NCI-H187 treated with DMSO at 0.1 percent for 48 hours (cell line): ENCODE measurements at regions not wholly inside any gene's neighbourhood (a gene's known extent, or its start where the extent isn't known, plus 50 kb on each side); places are given as distances from the start of the nearest gene placed in this dataset.
"Not testable (repeated sequence)": the region's sequence is repeated elsewhere in the genome, so short reads cannot be mapped to it uniquely, and the experiment has no call there.

Source experiments
- DNase-seq: peaks from one replicate; lab custom pipeline; 2025; lab: John Stamatoyannopoulos, UW

DNA sequence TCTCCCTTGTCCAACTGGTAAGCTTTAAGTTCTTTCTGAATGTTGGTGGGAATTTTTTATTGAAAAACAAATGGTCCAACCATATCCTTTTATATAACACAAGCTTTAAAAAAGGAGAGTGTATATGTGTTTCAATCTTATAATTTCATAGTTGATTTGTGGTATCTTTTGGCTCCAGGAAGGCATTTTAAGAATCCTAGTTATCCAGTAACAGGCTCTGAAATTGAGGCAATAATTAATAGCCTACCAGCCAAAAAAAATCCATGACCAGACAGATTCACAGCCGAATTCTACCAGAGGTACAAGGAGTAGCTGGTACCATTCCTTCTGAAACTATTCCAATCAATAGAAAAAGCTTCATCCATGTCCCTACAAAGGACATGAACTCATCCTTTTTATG is 141.6 kb downstream of the FZD1 start:
- DNase-seq: not testable (repeated sequence)

DNA sequence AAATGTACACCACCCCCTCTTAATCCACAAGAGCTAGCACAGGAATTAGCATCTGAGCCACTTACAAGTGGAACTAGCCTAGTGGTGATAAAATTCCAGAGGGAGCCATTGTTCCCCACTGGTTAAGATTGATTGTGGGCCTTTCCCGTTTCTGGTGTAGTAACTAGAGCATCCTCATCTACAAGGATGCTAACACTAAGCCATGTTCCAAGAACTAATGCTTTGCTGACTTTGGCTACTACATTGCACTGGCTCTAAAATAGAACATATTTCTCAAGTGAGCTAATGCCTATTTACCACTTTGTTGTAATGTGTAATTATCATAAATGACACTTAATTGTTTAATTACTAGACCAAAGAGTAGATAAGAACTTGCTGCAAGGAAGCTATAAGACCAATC is 143.7 kb downstream of the FZD1 start:
- no peak for DNase-seq

DNA sequence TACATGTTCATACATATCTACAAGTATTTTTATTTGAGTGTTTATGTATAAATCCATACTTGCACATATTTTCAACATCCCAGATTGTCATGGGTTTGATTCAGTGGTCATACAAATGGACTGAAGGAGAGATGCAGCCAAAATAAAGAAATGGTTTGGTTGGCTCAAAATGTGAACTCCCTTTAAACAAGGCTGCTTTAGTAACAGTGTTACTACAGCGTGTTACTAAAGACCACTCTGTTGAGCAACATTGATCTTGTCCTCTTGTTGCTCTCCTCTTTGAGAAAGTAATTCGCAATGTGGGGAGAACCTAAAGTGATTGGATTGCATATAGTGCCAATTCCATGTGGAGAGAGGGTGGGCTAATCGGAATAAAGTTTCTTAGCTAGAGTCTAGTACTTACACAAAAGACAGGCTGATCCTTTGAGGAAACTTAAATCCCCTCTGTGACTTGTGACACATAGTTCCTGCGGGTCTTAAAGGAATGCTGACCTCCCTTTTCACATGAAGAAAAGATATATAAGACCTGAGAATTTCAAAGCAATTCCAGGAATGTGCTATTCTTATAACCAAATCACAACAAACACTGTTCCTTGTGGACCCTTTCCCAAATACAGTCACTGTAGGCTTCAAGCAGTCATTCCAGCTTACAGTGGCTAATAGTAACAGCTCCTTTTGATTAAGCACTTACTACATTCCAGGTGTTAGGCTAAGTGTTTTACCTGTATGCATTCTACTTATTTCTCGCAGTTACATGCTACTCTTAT is 144.3 kb downstream of the FZD1 start:
- DNase-seq: no peak

DNA sequence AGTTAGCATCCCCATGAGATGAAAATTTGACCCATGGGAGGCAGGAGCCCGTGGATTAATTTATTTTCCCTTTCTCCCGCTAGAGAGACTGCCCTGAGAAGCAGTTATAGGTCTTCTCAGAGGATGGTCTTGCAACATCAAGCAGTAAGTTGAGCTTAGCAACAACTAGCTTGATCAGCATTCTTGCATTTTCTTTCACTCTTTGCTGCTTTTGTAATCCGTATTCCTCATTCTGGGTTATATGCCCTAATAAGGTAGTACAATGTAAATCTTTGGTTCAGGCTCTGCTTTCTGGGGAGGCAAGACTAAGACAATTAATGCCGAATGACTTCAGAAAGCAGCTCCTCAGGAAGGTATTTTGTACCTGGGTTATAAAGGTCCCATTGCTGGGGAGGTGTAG is 146.8 kb downstream of the FZD1 start:
- no peak for DNase-seq

- no peak for DNase-seq
Observed at GRCh38 chr7:91412298-91412697, 148.1 kb downstream of the FZD1 start.

DNA sequence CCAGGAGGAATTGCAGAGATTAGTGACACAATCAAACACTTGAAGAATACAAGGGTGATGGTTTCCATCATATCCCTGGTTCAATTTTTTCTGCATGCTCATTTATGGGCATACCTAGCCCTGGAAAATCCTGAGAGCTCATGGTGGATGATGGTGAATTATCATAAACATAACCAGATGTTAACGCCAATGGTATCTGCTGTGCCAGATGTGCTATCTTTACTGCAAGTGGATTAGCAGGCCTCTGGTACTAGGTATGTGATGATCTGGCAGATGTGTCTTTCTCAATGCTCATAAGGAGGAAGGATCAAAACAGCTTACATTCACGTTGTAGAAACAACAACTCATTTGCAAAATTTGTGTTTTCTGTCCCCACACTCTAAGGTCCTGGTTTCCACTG is 150.5 kb downstream of the FZD1 start:
- no peak for DNase-seq

- no peak for DNase-seq
Observed at GRCh38 chr7:91416155-91416865, 152.1 kb downstream of the FZD1 start.

GRCh38 chr7:91420606-91421005 is 156.4 kb downstream of the FZD1 start:
- no peak for DNase-seq

- DNase-seq: no peak
Observed at GRCh38 chr7:91421018-91421417, 156.8 kb downstream of the FZD1 start.

DNA sequence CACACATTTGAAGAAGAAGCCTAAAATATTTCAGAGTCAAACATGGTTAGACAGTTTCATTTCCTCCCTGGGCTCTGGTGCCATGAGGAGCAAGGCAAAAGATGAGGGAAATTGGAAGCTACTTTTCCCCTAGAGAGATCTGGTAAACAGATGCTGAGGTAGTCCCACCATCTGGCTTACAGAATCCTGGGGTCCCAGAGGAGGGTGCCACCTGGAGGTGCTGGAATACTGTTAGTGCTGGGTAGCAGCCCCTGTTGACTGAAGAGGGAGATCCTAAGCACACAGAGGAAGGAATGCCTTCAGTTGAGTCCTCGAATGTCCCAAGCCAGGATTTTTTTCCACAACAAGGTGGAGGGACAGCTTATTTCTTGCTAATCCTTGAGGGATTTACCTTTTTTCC is 160.1 kb downstream of the FZD1 start:
- DNase-seq: no peak

GRCh38 chr7:91425149-91425548 is 160.9 kb downstream of the FZD1 start:
- no peak for DNase-seq

GRCh38 chr7:91427051-91427450 is 162.8 kb downstream of the FZD1 start:
- no peak for DNase-seq

- no peak for DNase-seq
Observed at GRCh38 chr7:91431601-91432000, 167.4 kb downstream of the FZD1 start.

DNA sequence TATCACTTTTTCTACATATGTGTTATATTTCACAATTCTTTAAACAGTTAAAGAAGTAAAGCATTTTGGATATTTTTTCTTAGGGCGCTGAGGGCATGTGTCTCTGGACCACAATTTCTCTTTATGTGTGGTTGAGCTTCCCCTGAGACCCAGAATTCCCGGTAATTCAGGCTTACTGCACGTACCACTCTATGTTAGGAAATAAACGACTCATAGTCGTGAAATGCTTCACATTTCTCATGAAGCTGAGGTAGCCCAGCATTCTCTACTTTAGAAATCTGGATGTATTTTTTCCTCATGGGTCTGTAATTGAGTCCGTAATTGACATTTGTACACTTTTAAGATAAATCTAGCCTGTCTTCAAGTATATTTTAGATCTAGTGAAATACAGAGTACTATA is 170.6 kb downstream of the FZD1 start:
- no peak for DNase-seq

DNA sequence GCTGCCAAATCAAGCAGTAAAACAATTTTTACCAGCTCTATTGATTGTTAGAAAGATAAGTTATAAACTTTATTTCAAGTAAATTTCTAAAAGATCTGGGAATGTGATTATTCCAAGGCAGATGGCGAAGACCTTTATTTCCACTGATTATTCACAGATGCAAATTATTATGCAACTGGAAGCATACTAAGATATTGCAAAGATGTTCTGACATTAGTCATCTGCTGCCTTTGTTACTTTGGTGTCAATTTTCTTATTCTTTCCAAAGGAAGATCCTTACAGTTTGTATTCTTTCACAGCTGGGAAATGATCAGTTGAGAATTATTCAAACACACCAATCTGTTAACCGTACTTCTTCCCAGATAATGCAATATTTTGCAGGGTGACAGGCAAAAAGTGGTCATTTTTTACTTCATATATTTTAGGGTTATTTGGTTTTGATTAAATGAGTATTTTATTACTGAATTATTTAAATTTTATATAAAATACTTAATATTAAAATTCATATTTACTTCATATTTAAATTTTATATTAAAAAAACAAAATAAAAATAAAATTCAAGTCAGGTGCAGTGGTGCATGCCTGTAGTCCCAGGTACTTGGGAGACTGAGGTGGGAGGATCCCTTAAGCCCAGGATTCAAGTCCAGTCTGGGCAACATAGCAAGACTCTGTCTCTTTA is 171.3 kb downstream of the FZD1 start:
- DNase-seq: no peak

- peak; percentile 91 for DNase-seq
Observed at GRCh38 chr7:91436655-91437054, 172.4 kb downstream of the FZD1 start.

GRCh38 chr7:91440198-91440597 is 176.0 kb downstream of the FZD1 start:
- DNase-seq: not testable (repeated sequence)

DNA sequence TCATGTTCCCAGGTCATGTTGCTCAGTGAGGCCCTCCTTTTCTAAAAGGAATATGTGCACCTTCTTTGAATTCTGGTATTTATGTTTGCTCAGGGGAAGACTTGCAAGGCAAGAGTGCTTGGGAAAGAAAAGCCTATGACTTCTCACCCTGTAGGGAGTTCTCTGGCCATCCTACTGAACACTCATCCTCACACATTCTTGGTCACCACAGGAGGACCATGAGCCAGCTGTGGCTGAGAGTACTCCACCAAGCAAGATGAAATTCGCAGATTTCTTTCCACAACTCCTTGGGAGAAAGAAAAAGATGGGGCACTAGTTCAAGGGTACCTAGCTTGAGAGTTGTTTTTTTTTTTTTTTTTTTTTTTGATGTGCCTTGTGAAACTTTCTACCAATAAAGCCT is 179.6 kb downstream of the FZD1 start:
- no peak for DNase-seq

- DNase-seq: no peak
Observed at GRCh38 chr7:91446819-91447218, 182.6 kb downstream of the FZD1 start.

DNA sequence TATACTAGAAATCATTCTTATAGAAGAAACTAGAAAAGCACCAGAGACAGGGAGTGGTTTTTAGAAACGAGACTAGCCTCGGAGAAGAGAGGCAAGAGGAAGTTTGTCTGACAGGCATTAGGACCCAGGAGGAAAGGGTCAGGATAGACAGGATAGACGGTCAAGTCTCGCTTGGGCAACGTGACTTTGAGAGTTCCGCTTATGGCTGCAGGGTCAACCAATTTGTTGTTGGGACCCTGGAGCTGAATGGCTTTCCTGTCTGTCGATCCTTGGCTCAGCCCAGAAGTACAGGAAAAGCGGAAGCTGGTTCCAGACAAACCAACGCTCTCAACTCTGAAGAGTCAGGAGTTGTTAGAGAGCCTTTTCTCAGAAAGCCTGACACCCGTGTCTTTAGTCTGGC is 191.2 kb downstream of the FZD1 start:
- DNase-seq: no peak

GRCh38 chr7:91457208-91457607 is 193.0 kb downstream of the FZD1 start:
- DNase-seq: no peak

DNA sequence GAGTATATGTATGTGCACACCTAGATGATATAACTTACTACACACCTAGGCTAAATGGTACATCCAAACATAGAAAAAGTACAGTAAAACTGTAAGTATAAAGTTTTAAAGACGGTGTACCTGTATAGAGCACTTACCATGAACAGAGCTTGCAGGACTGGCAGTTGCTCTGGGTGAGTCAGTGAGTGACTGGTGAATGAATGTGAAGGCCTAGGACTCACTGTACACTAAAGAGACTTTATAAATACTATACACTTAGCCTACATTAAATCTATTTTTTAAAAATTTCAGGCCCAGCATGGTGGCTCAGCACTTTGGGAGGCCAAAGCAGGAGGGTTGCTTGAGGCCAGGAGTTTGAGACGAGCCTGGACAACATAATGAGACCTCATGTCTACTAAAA is 195.3 kb downstream of the FZD1 start:
- no peak for DNase-seq

DNA sequence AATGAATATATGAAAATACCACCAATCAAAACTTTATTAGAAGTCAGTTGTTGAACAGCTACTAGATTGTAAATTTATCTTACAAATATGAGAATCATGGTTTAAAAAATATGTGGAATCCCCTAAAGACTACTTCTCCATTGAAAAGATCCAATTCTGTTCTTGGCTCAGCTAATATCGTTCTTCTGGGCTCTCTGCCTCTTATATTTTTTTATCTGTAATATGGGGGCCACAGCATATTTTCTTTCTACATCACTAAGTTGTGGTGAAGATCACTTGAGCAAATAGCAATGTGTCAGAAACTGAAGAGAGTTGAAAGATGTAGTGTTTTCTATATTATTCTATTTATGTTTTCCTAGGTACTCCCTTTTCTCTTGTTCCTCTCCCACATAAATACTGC is 198.1 kb downstream of the FZD1 start:
- DNase-seq: no peak
